ENCODE measurements at regions not wholly inside any gene's neighbourhood (a gene's known extent, or its start where the extent isn't known, plus 50 kb on each side); places are given as distances from the start of the nearest gene placed in this dataset.

- TF ChIP-seq PATZ1 (CRISPR knock-in tag; IDR thresholded peaks at IDR 0.05; ENCODE audit: borderline replicate concordance) (no peak), SNAI2 (CRISPR knock-in tag; IDR thresholded peaks at IDR 0.05) (no peak), ZFP3 (CRISPR knock-in tag; IDR thresholded peaks at IDR 0.05) (no peak), TOX (CRISPR knock-in tag; IDR thresholded peaks at IDR 0.05; ENCODE audit: borderline replicate concordance) (no peak), ESRRG (CRISPR knock-in tag; IDR thresholded peaks at IDR 0.05) (no peak), ARNTL (CRISPR knock-in tag; IDR thresholded peaks at IDR 0.05; ENCODE audit: borderline replicate concordance, low read depth) (no peak), RARB (CRISPR knock-in tag; IDR thresholded peaks at IDR 0.05) (no peak)
Observed at GRCh38 chr5:30843541-30843940, 349.9 kb upstream of the CDH6 start.

Data from SK-N-SH treated with all-trans-retinoic acid at 6 μM for 48 hours (cell line).